Activated B cell treated with CpG ODN at 0.5 μM for 24 hours (primary cell): ENCODE measurements at regions not wholly inside any gene's neighbourhood (a gene's known extent, or its start where the extent isn't known, plus 50 kb on each side); places are given as distances from the start of the nearest gene placed in this dataset.

Source experiments
- ATAC-seq: fragments of 200-7000 bp; cut with Tn5 transposase; one replicate; pipeline ENCODE4 v1.10.0; 2021; ENCODE audit warnings: low read depth, mild to moderate bottlenecking, moderate library complexity
- CTCF ChIA-PET: fragments of 350-600 bp; sonication (Branson Sonifier 250); formaldehyde crosslinking; loops from one replicate; lab custom pipeline; 2021; ENCODE audit warnings: antibody characterized with exemption; lab: Charles Lee
- POLR2A ChIA-PET: fragments of 350-600 bp; sonication (Branson Sonifier 250); formaldehyde crosslinking; loops from one replicate; lab custom pipeline; 2021; ENCODE audit warnings: antibody characterized with exemption; lab: Charles Lee
- DNase-seq: peaks from one replicate; pipeline ENCODE4 v3.0.0; 2022
- H3K27ac Mint-ChIP-seq: one replicate; pipeline ENCODE4 v1.8.0; 2020; ENCODE audit warnings: mixed read lengths
- H3K27me3 Mint-ChIP-seq: one replicate; pipeline ENCODE4 v1.8.0; 2021; ENCODE audit warnings: mixed read lengths
- H3K36me3 Mint-ChIP-seq: one replicate; pipeline ENCODE4 v1.8.0; 2021; ENCODE audit warnings: low read depth, mixed read lengths
- H3K4me1 Mint-ChIP-seq: one replicate; pipeline ENCODE4 v1.8.0; 2021; ENCODE audit warnings: mixed read lengths
- H3K4me3 Mint-ChIP-seq: one replicate; pipeline ENCODE4 v1.8.0; 2020; ENCODE audit warnings: mild to moderate bottlenecking, mixed read lengths
- H3K9me3 Mint-ChIP-seq: one replicate; pipeline ENCODE4 v1.8.0; 2020; ENCODE audit warnings: mixed read lengths
- CTCF ChIP-seq: fragments of 200-600 bp; IDR thresholded peaks from one replicate; pipeline ENCODE4 v1.8.0; 2022; ENCODE audit warnings: antibody characterized with exemption, mild to moderate bottlenecking
- intact Hi-C: fragments of 100-400 bp; cut with micrococcal nuclease; formaldehyde crosslinking; loops from one replicate; pipeline ENCODE4 v1.15.1; 2024

GRCh38 chr9:115770521-115770920 lies 383.1 kb upstream of the PAPPA start:
- H3K4me3 Mint-ChIP-seq: no peak overlapping the region
- no peaks in the 10 kb centered on the region for H3K4me1 Mint-ChIP-seq
- ATAC-seq (no peak), DNase-seq (no peak)
- intact Hi-C loops: no loop called here
- TF ChIP-seq CTCF: no peak
- H3K27me3 Mint-ChIP-seq: no peaks in the 10 kb centered on the region
- no peak overlapping the region for H3K27ac Mint-ChIP-seq
- ChIA-PET CTCF (no interaction called here), POLR2A (no interaction called here)
- H3K9me3 Mint-ChIP-seq: no peaks in the 10 kb centered on the region
- no peaks in the 10 kb centered on the region for H3K36me3 Mint-ChIP-seq

GRCh38 chr9:115775659-115776058 lies 377.9 kb upstream of the PAPPA start:
- Mint-ChIP-seq H3K36me3 (no peaks in the 10 kb centered on the region), H3K27me3 (no peaks in the 10 kb centered on the region), H3K9me3 (peaks cover 2% of the 10 kb centered on the region), H3K4me3 (no peak overlapping the region), H3K27ac (no peak overlapping the region), H3K4me1 (no peaks in the 10 kb centered on the region)
- TF ChIP-seq CTCF: no peak
- DNase-seq (no peak), ATAC-seq (no peak)
- CTCF ChIA-PET: no interaction called here
- POLR2A ChIA-PET: no interaction called here
- intact Hi-C loops: no loop called here

GRCh38 chr9:115777610-115778009 lies 376.0 kb upstream of the PAPPA start:
- Mint-ChIP-seq H3K27me3 (no peaks in the 10 kb centered on the region), H3K4me1 (no peaks in the 10 kb centered on the region), H3K9me3 (peaks cover 2% of the 10 kb centered on the region), H3K4me3 (no peak overlapping the region), H3K27ac (no peak overlapping the region), H3K36me3 (no peaks in the 10 kb centered on the region)
- intact Hi-C loops: no loop called here
- ChIA-PET CTCF (no interaction called here), POLR2A (no interaction called here)
- no peak for TF ChIP-seq CTCF
- DNase-seq: no peak
- ATAC-seq: no peak

- TF ChIP-seq CTCF: no peak
- Mint-ChIP-seq H3K36me3 (no peaks in the 10 kb centered on the region), H3K4me3 (no peak overlapping the region), H3K27me3 (no peaks in the 10 kb centered on the region), H3K27ac (no peak overlapping the region), H3K4me1 (no peaks in the 10 kb centered on the region), H3K9me3 (peaks cover 4% of the 10 kb centered on the region)
- intact Hi-C loops: no loop called here
- DNase-seq: no peak
- CTCF ChIA-PET: no interaction called here
- no peak for ATAC-seq
- POLR2A ChIA-PET: no interaction called here
Measured at GRCh38 chr9:115781070-115781736, 372.4 kb upstream of the PAPPA start.

- no peaks in the 10 kb centered on the region for H3K4me1 Mint-ChIP-seq
- POLR2A ChIA-PET: no interaction called here
- TF ChIP-seq CTCF: no peak
Measured at GRCh38 chr9:115786321-115786720, 367.3 kb upstream of the PAPPA start.

More at GRCh38 chr9:115786321-115786720, 367.3 kb upstream of the PAPPA start:
- Mint-ChIP-seq H3K27me3 (no peaks in the 10 kb centered on the region), H3K9me3 (peaks cover 2% of the 10 kb centered on the region), H3K4me3 (no peak overlapping the region), H3K27ac (no peak overlapping the region), H3K36me3 (no peaks in the 10 kb centered on the region)
- DNase-seq (no peak), ATAC-seq (no peak)
- CTCF ChIA-PET: no interaction called here
- intact Hi-C loops: no loop called here
